Heart left ventricle (tissue), 16 donors: ENCODE measurements at regions not wholly inside any gene's neighbourhood (a gene's known extent, or its start where the extent isn't known, plus 50 kb on each side); places are given as distances from the start of the nearest gene placed in this dataset.

Experiments used
- ATAC-seq, 4 donors: fragments of 200-7000 bp; cut with Tn5 transposase; one replicate each; pipeline ENCODE4 v1.9.1; 2020 to 2022; ENCODE audit warnings: moderate library complexity in 4 of 4, mild to moderate bottlenecking in 3 of 4, moderate number of reproducible peaks in 1 of 4
- DNase-seq, 5 donors: peaks; one replicate each; pipeline ENCODE4 v3.0.0-alpha.2; 2020
- H3K27ac ChIP-seq, 12 donors: fragments of 200-600 bp; sonication (generic) in 4 of 12; one replicate each; pipeline versions ENCODE4 v1.5.0 to v1.8.0; 2016 to 2022; ENCODE audit warnings: mild to moderate bottlenecking in 2 of 12
- H3K27me3 ChIP-seq, 9 donors: fragments of 200-600 bp; sonication (generic) in 2 of 9; one replicate each; pipeline versions ENCODE4 v1.5.1 to v1.8.0; 2016 to 2022; ENCODE audit warnings: mild to moderate bottlenecking in 3 of 9
- H3K36me3 ChIP-seq, 9 donors: fragments of 200-600 bp; sonication (generic) in 2 of 9; one replicate each; pipeline versions ENCODE4 v1.5.0 to v1.8.0; 2018 to 2022; ENCODE audit warnings: mild to moderate bottlenecking in 2 of 9
- H3K4me1 ChIP-seq, 12 donors: fragments of 200-600 bp; sonication (generic) in 4 of 12; one replicate each; pipeline versions ENCODE4 v1.5.0 to v1.8.0; 2016 to 2022; ENCODE audit warnings: mild to moderate bottlenecking in 3 of 12
- H3K4me3 ChIP-seq, 12 donors: fragments of 200-600 bp; sonication (generic) in 4 of 12; one replicate each; pipeline versions ENCODE4 v1.5.0 to v1.8.0; 2017 to 2022; ENCODE audit warnings: mild to moderate bottlenecking in 9 of 12, moderate library complexity in 4 of 12
- H3K9me3 ChIP-seq, 12 donors: fragments of 200-600 bp; sonication (generic) in 4 of 12; one replicate each; pipeline versions ENCODE4 v1.5.0 to v1.8.0; 2016 to 2022; ENCODE audit warnings: mild to moderate bottlenecking in 1 of 12
- CTCF ChIP-seq, 12 donors: fragments of 200-600 bp; sonication (generic) in 4 of 12; IDR thresholded peaks; one replicate each; pipeline versions ENCODE4 v1.5.0 to v1.8.0; 2018 to 2022; ENCODE audit warnings: antibody characterized with exemption in 12 of 12, mild to moderate bottlenecking in 5 of 12
- POLR2A ChIP-seq, 2 donors: fragments of 450-650 bp; IDR thresholded peaks; one replicate each; pipeline ENCODE4 v1.6.1; 2017; ENCODE audit warnings: antibody characterized with exemption in 2 of 2, mild to moderate bottlenecking in 2 of 2, moderate library complexity in 2 of 2
- WGBS, 4 donors: extraction: QIAGEN DNeasy Blood & Tissue Kit in 2 of 4; methylation state at CpG; one replicate each; pipeline versions ENCODE4 v1.1.5 to v1.1.7; 2013 to 2018; 5-methylcytosine and 5-hydroxymethylcytosine counted together
- intact Hi-C, 10 donors: fragments of 100-400 bp; cut with DNase I; formaldehyde crosslinking; loops; one replicate each; pipeline versions ENCODE4 v1.11.1 to v1.14.2; 2022
- donor health status: ischemic (EF 13 %, LVEDD 7.1; RV severe dilation, severe dysfunction).
- donor health status: healthy with polysubstance abuse.
- donor health status: DM: no; HTN: yes; CAD: no.
- donor health status: DM: no; HTN: no; CAD: no.
- donor health status: ischemic (EF 25% LVEDD 6.9; RV normal size, moderate dysfunction).
- donor health status: ischemic (EF 25% LVEDD 5.7; RV mildly dilated, moderate dysfunction).
- donor health status: healthy.
- donor health status: DM: yes; HTN: yes; CAD: no.
- donor health status: ischemic (EF 35%, LVEDD 5.7; RV mildly dilated, moderate dysfunction).
- donor health status: nonischemic (EF 11% LVEDD 7.7; RV severe dilation, severe dysfunction).
- donor health status: DM: yes; HTN: yes; CAD: no.
- donor health status: PGD.
- donor health status: ischemic (EF 29% LVEDD 5.4; RV normal size, mild dysfunction).
- donor health status: nonischemic (EF 23%, LVEDD 6.1; RV moderate dilation, normal function).

GRCh38 chr14:61147831-61148549 is 133.1 kb downstream of the TMEM30B start:
- peak in 3 of 4 donors; percentile 66 to 81 (median 71) for ATAC-seq
- WGBS, 4 donors: 71 to 80% (median 76%) methylated on average over 18 to 21 of the region's 21 CpGs
- intact Hi-C loops: no loop called here
- no peak for TF ChIP-seq CTCF (IDR thresholded peaks at IDR 0.05)
- TF ChIP-seq POLR2A (IDR thresholded peaks at IDR 0.05): no peak
- Histone ChIP-seq H3K27me3 (no peaks in the 10 kb centered on the region), H3K4me1 (peaks cover 0 to 34% (median 5%) of the 10 kb centered on the region in 12 donors), H3K4me3 (no peak overlapping the region), H3K9me3 (peaks cover 0 to 13% (median 3%) of the 10 kb centered on the region in 12 donors), H3K36me3 (no peaks in the 10 kb centered on the region), H3K27ac (peak overlapping the region in 8 of 12 donors; percentile 15 to 77 (median 44))
- peak in 4 of 5 donors; percentile 30 to 52 (median 42) for DNase-seq

- no peak for TF ChIP-seq CTCF (IDR thresholded peaks at IDR 0.05)
- TF ChIP-seq POLR2A (IDR thresholded peaks at IDR 0.05): no peak
- intact Hi-C loops: no loop called here
- peak overlapping the region in 8 of 12 donors; percentile 15 to 77 (median 44) for H3K27ac ChIP-seq
- peak in 3 of 4 donors; percentile 14 to 43 (median 39) for ATAC-seq
- no peak overlapping the region for H3K4me3 ChIP-seq
- no peaks in the 10 kb centered on the region for H3K27me3 ChIP-seq
- H3K9me3 ChIP-seq: peaks cover 0 to 13% (median 3%) of the 10 kb centered on the region in 12 donors
- no peak for DNase-seq
- whole genome bisulfite sequencing, 4 donors: 35 to 55% (median 49%) methylated on average over 7 of the region's 7 CpGs
- no peaks in the 10 kb centered on the region for H3K36me3 ChIP-seq
- H3K4me1 ChIP-seq: peaks cover 0 to 34% (median 5%) of the 10 kb centered on the region in 12 donors
Measured at GRCh38 chr14:61147381-61147821, 133.7 kb downstream of the TMEM30B start.

DNA sequence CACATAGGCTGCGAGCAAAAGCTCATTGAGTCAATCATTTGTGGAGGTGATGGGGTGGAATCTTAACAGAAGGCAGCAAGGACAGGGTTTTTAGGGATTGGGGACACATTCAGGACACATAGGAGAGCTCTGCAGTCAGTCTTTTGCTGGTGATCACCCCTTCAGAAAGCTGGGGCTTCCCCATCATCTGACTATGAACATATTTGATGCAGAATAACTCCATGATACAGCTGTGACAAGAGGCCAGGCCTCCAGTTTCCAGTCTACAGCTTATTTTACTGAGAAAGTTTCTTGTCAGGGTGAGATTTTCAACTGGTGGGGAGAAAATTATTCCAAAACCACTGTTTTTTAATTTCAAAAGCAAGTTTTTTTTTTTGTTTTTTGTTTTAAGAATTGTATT is 134.2 kb downstream of the TMEM30B start:
- Histone ChIP-seq H3K4me3 (no peak overlapping the region), H3K36me3 (no peaks in the 10 kb centered on the region), H3K4me1 (peaks cover 0 to 34% (median 5%) of the 10 kb centered on the region in 12 donors), H3K9me3 (peaks cover 0 to 13% (median 3%) of the 10 kb centered on the region in 12 donors), H3K27ac (peak overlapping the region in 4 of 12 donors; percentile 38 to 69 (median 45)), H3K27me3 (no peaks in the 10 kb centered on the region)
- DNase-seq: no peak
- intact Hi-C loops: no loop called here
- 86 to 95% (median 91%) methylated on average over 1 of the region's 1 CpG for WGBS, 4 donors
- TF ChIP-seq POLR2A (IDR thresholded peaks at IDR 0.05): no peak
- TF ChIP-seq CTCF (IDR thresholded peaks at IDR 0.05): no peak
- ATAC-seq: no peak

DNA sequence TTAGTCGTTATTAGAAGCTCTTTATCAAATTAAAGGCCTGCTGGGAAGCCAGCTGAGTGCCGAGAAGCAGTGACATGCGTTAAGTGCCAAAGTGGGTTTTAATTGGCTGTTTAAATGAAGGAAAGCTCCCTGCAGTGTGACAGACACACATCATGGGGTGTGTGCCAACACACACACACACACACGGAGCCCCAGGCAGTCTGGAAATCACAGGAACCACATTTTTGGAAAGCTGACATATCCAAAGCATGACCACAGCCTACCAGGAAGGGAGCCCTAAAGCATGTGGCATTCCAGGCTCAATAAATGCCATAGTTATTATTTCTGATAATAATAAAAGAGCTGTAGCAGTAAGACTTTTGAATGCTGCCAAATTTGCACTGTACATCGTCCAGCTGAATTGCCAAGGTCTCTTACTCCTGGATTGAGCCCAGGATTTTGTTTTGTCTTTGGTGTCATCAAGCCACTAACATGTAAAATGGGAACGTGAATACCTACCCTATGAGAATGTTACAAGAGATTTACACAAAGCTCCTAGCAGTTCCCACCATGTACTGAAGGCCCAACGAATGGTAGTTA is 135.1 kb downstream of the TMEM30B start:
- H3K9me3 ChIP-seq: peaks cover 0 to 13% (median 3%) of the 10 kb centered on the region in 12 donors
- H3K27ac ChIP-seq: peak overlapping the region in 9 of 12 donors; percentile 35 to 69 (median 46)
- intact Hi-C loops: no loop called here
- peak in 3 of 4 donors; percentile 10 to 40 (median 22) for ATAC-seq
- 47 to 56% (median 54%) methylated on average over 7 of the region's 7 CpGs for whole genome bisulfite sequencing, 4 donors
- DNase-seq: no peak
- TF ChIP-seq CTCF (IDR thresholded peaks at IDR 0.05) (no peak), POLR2A (IDR thresholded peaks at IDR 0.05) (no peak)
- peaks cover 0 to 34% (median 5%) of the 10 kb centered on the region in 12 donors for H3K4me1 ChIP-seq
- H3K4me3 ChIP-seq: no peak overlapping the region
- H3K27me3 ChIP-seq: no peaks in the 10 kb centered on the region
- H3K36me3 ChIP-seq: no peaks in the 10 kb centered on the region
